Thyroid gland (tissue), 4 donors: ENCODE measurements at regions not wholly inside any gene's neighbourhood (a gene's known extent, or its start where the extent isn't known, plus 50 kb on each side); places are given as distances from the start of the nearest gene placed in this dataset.

ENCODE experiments used
- CTCF ChIP-seq, 6 experiments: fragments of 200-600 bp in 3 of 6; fragments of 450-650 bp in 3 of 6; sonication (generic) in 3 of 6; IDR thresholded peaks; one replicate each; pipeline ENCODE4 v1.5.1; 2016 to 2019; ENCODE audit warnings: antibody characterized with exemption in 6 of 6, mild to moderate bottlenecking in 2 of 6, inconsistent platforms in 1 of 6, moderate library complexity in 1 of 6
- POLR2A ChIP-seq, 2 donors: fragments of 450-650 bp; IDR thresholded peaks; one replicate each; pipeline ENCODE4 v1.6.1; 2017; ENCODE audit warnings: antibody characterized with exemption in 2 of 2, mild to moderate bottlenecking in 2 of 2, moderate library complexity in 1 of 2

GRCh38 chr5:135718651-135719050, 115.8 kb upstream of the SLC25A48 start:
- TF ChIP-seq CTCF (IDR thresholded peaks at IDR 0.05) (no peak), POLR2A (IDR thresholded peaks at IDR 0.05) (no peak)
